Motor neuron (in vitro differentiated cells): ENCODE measurements at regions not wholly inside any gene's neighbourhood (a gene's known extent, or its start where the extent isn't known, plus 50 kb on each side); places are given as distances from the start of the nearest gene placed in this dataset.

ENCODE experiments used
- ATAC-seq, 8 experiments: fragments of 200-7000 bp; cut with Tn5 transposase; replicated peaks in 6 of 8; 2 replicates each; pipeline ENCODE4 v1.8.0; 2021; ENCODE audit warnings: mild to moderate bottlenecking in 8 of 8, moderate library complexity in 8 of 8
- H3K27ac ChIP-seq, 2 donors: fragments of 250-450 bp; sonication (Bioruptor Pico); 2 replicates each; pipeline ENCODE4 v1.9.0; 2021; ENCODE audit warnings: antibody characterized with exemption in 2 of 2, mild to moderate bottlenecking in 2 of 2, moderate library complexity in 1 of 2
- H3K4me1 ChIP-seq, 2 donors: fragments of 250-450 bp; sonication (Bioruptor Pico); replicated peaks in 1 of 2; 2 replicates each; pipeline ENCODE4 v1.6.1; 2021; ENCODE audit warnings: antibody characterized with exemption in 2 of 2, mild to moderate bottlenecking in 2 of 2, moderate library complexity in 1 of 2
- H3K4me3 ChIP-seq, 5 donors: fragments of 250-450 bp; sonication (Bioruptor Pico); 2 replicates each; pipeline ENCODE4 v1.9.0; 2021; ENCODE audit warnings: antibody characterized with exemption in 5 of 5, mild to moderate bottlenecking in 5 of 5, moderate library complexity in 4 of 5
- WGBS, 10 experiments: fragments of 450-650 bp; shearing (Covaris generic); methylation state at CpG; one replicate each; pipeline ENCODE4 v1.0.0; 2022; 5-methylcytosine and 5-hydroxymethylcytosine counted together
- in situ Hi-C, 9 experiments: fragments of 400-800 bp; cut with MboI; loops; one replicate each; pipeline ENCODE4 v1.15.0; 2021; ENCODE audit warnings: low sequenced_read_pairs in 9 of 9, low pct_unique_long_range_greater_than_20kb in 2 of 9; ENCODE audit not compliant: unreplicated experiment in 9 of 9

DNA sequence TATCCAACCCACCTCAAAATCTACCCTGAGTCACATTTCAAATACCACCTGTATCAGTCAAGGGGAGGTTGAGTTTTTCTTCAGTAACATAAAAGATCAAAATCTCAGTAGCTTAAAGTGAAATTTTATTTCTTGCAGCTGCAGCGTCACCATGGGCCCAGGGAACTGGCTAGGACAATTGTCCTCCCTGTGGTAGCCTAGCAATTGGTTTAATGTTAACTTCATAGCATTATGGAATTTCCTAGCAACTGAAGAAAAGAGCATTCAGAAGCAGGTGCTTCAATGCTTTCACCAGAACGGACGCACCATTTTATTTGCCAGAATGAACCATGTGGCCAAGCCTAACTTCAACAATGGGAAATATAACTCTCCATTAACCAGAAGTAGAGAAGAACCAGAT is 359.3 kb upstream of the TSHZ3 start:
- no peak overlapping the region for H3K4me3 ChIP-seq
- H3K4me1 ChIP-seq: peaks cover 4 to 14% of the 10 kb centered on the region in 2 donors
- ATAC-seq: peak in 3 of 8 experiments; percentile 42 to 93 (median 63)
- WGBS, 10 experiments: 10 to 52% (median 42%) methylated on average over 1 to 3 of the region's 3 CpGs; no CpG with 5 or more reads in 4 of the 10 experiments
- no peak overlapping the region for H3K27ac ChIP-seq
- in situ Hi-C loops: no loop called here

DNA sequence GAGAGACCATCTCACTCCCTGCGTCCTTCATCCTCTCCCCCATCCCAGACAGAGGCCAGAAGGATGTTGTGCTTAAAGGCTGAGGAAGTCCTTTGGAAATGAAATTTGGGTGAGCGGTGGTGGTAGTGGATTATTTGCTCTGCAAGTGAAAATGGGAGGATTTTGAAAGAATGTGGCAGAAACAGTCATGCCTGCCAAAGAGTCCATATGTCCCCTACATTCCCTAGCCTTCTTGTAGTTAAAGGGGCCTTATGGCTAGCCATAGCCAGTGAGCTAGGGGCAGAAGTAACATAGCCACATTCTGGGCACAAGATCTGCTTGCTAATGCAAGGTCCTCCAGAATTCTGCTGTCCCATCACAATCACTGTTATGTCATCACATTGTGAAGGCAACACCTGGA is 360.2 kb upstream of the TSHZ3 start:
- ATAC-seq: no peak
- 25 to 100% (median 79%) methylated on average over 1 to 2 of the region's 2 CpGs; no CpG with 5 or more reads in 3 of the 10 experiments for WGBS, 10 experiments
- H3K27ac ChIP-seq: no peak overlapping the region
- H3K4me3 ChIP-seq: no peak overlapping the region
- in situ Hi-C loops: no loop called here
- H3K4me1 ChIP-seq: peaks cover 4 to 14% of the 10 kb centered on the region in 2 donors

DNA sequence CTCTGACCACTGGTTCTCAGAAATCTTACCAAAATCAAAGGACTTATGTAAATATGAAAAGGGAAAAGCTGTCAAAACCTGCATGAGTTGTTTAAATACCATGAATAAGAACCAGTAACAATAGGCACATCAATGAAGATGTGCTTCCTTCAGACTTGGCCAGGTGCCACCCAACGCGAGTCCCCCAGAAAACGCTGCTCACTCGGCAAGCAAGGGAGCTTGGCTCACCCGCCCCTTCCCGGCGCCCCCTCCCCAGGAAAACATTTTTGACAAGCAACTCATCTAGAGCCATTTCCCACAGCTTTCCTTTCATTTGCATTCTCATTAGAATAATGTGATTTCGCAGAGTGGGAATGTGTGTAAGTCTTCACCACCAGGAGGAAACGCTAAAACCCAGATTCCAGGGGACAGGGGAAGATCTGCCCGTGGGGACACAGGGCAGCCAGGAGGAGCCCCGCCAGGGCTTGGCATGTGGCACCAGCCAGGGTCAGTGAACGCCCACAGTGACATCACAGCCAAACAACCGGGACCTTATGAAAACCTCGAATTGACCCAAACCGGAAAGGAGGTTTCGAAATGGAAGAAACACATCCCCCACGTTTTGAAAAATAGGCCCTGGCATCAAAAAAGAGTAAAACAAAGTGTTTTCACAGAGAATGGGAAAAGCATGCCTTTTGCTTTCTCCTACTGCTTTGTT is 366.2 kb upstream of the TSHZ3 start:
- in situ Hi-C loops: no loop called here
- H3K4me1 ChIP-seq: peaks cover 23 to 40% of the 10 kb centered on the region in 2 donors
- H3K27ac ChIP-seq: no peak overlapping the region
- no peak overlapping the region for H3K4me3 ChIP-seq
- ATAC-seq: peak in 1 of 8 experiments; percentile 43
- WGBS, 10 experiments: 22 to 86% (median 56%) methylated on average over 1 to 14 of the region's 17 CpGs; no CpG with 5 or more reads in 2 of the 10 experiments

DNA sequence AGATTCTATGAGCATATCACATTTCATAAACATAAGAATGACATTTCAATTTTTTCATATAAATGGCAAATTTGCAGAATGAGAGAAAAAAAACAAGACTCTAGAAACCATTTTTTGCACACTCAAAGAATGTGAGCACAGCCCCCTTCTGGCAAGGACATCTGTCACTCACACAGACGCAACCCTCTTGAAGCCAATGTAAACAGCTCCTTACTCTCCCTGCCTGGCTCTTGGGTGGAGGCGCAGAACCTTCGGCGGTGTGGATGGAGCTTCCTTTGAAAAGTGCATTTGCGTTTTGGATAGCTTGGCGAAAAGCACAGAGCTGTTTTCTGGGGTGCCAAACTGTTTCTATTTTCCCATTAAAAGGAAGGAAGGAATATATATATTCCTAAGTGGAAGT is 367.6 kb upstream of the TSHZ3 start:
- 49 to 92% (median 89%) methylated on average over 2 to 6 of the region's 6 CpGs for WGBS, 10 experiments
- Histone ChIP-seq H3K4me3 (no peak overlapping the region), H3K4me1 (peaks cover 23 to 47% of the 10 kb centered on the region in 2 donors), H3K27ac (no peak overlapping the region)
- peak in 1 of 8 experiments; percentile 26 for ATAC-seq
- in situ Hi-C loops: no loop called here

DNA sequence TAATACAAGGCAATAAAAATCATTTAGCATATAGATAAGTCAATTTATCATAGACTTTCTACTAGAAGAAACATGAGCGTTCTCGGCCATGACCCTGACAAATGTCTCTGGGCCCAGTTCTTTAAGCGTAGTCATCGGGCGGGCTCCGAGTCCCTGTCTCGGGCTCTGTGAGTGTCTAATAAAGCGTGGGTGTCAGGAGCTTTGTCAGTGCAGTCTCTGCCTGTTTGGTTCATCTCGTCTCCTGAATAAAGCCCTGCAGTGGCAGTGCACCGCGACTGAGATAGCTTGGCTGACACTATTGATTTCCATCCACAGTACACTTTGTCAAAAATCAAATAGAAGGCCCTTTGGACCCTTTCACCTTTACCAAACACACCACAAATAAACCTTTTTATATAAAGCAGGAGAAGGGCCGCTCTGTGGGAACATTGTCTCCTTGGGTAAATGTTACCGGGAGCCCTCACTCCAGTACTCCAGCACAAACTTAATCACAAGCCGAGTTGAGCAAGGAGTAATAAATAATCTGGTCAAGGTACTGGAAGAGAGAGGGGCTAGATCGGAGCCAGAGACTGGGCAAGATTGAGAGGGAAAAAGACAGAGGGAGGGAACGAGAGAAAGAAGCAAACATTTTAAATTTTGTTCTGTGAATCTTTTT is 368.2 kb upstream of the TSHZ3 start:
- ATAC-seq: peak in 5 of 8 experiments; percentile 76 to 85 (median 84)
- in situ Hi-C loops: no loop called here
- Histone ChIP-seq H3K4me1 (peaks cover 23 to 47% of the 10 kb centered on the region in 2 donors), H3K27ac (no peak overlapping the region), H3K4me3 (no peak overlapping the region)
- 42 to 69% (median 55%) methylated on average over 4 to 11 of the region's 16 CpGs for WGBS, 10 experiments

DNA sequence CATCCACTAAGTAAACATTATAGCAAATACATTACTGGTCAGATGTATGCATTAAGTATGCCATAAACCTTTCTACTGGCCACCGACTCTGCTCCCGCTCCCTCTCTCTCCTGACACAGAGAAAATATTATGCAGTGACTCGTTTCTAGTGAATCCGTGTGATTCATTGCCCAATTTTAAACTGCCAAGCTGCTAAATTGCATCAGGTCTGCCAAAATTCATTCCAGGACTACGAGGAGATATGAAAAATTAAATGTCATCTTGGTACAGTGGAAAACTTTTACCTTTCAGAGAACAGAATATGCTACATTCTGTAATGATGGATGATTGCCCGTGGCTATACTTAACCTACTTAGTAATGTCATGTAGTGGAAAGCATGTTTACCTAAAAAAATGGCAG is 368.8 kb upstream of the TSHZ3 start:
- Histone ChIP-seq H3K27ac (no peak overlapping the region), H3K4me1 (peaks cover 23 to 47% of the 10 kb centered on the region in 2 donors), H3K4me3 (no peak overlapping the region)
- in situ Hi-C loops: no loop called here
- ATAC-seq: peak in 5 of 8 experiments; percentile 47 to 66 (median 49)
- 0 to 77% (median 43%) methylated on average over 2 to 6 of the region's 6 CpGs; no CpG with 5 or more reads in 1 of the 10 experiments for WGBS, 10 experiments

DNA sequence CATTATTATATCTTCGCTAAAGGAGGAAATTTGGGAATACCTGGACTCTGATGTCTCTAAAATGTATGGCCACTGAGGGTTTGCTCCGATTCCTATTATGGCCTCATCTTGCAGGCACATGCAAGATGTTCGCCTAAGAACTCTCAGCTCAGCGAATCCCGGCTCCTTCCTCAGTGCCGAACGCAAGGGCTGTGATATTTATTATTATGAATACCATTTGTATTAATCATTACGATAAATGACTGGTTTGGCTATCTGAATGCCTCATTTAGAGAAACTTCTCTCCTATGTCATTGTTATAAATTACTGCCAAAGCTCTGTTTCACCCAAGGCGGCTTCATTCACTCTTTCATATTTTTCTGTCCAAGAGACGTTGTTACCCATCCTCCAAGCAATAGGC is 369.7 kb upstream of the TSHZ3 start:
- 20 to 100% (median 78%) methylated on average over 2 to 10 of the region's 10 CpGs; no CpG with 5 or more reads in 2 of the 10 experiments for WGBS, 10 experiments
- peak in 1 of 8 experiments; percentile 13 for ATAC-seq
- in situ Hi-C loops: no loop called here
- Histone ChIP-seq H3K4me1 (peaks cover 23 to 47% of the 10 kb centered on the region in 2 donors), H3K4me3 (no peak overlapping the region), H3K27ac (no peak overlapping the region)

DNA sequence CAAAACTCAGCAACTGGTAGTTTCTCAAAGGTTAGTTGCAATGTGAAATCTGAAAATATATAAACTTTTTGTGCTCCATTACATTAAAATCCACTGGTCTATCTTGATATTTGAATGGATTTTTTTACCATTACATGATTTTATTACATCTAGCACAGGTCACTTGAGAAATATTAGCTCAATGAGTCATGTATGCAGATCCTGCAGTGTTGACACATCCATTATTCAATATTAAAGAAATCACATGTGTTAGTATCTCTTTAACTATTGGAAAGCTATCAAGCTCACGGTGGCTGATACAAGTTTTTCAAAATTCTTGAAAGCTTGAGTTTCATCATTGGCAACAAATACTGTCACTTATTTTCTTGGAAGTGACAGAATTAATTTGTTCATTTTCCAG is 373.9 kb upstream of the TSHZ3 start:
- in situ Hi-C loops: no loop called here
- Histone ChIP-seq H3K27ac (no peak overlapping the region), H3K4me1 (peaks cover 14 to 37% of the 10 kb centered on the region in 2 donors), H3K4me3 (no peak overlapping the region)
- 0 to 91% (median 51%) methylated on average over 1 of the region's 1 CpG; no CpG with 5 or more reads in 2 of the 10 experiments for WGBS, 10 experiments
- ATAC-seq: peak in 1 of 8 experiments; percentile 37

DNA sequence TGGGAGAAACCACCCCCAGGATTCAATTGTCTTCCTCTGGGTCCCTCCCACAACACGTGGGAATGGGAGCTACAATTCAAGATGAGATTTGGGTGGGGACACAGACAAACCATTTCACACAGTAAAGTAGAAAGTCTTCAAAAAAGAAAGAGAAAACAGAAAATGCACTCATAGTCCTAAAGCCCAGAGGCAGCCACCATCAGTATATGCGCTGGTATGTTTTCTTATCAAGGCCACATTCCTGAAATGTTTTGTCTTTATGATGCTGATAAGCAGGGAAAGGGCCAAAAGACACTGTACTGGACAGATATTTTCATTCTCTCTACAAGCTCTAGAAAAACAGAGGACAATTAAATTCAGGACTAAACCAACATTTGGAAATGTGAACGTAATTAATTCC is 375.8 kb upstream of the TSHZ3 start:
- WGBS, 10 experiments: 20 to 87% (median 83%) methylated on average over 1 to 3 of the region's 3 CpGs; no CpG with 5 or more reads in 1 of the 10 experiments
- Histone ChIP-seq H3K4me3 (no peak overlapping the region), H3K4me1 (peaks cover 2 to 17% of the 10 kb centered on the region in 2 donors), H3K27ac (no peak overlapping the region)
- in situ Hi-C loops: no loop called here
- no peak for ATAC-seq

DNA sequence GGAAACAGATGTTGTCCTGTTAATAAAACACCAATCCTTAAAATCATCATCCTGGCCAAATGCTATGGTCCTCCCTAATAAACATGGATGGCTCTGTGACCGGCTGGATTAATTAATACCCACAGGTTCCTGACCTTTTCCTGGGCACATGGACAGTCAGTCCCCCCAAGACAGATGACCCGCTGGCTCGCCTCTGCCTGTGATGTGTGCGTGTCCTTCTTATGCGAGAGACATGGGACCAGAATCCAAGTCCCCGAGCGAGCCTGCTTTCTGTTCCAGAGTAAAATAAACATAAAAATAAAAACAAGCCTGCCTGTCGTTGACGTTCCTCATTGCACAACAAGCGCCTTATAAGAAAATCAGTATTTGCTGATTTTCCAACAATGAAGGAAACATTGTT is 378.3 kb upstream of the TSHZ3 start:
- ATAC-seq: no peak
- Histone ChIP-seq H3K4me1 (peaks cover 2 to 7% of the 10 kb centered on the region in 2 donors), H3K4me3 (no peak overlapping the region), H3K27ac (no peak overlapping the region)
- WGBS, 10 experiments: 47 to 86% (median 73%) methylated on average over 1 to 9 of the region's 10 CpGs; no CpG with 5 or more reads in 3 of the 10 experiments
- in situ Hi-C loops: no loop called here

DNA sequence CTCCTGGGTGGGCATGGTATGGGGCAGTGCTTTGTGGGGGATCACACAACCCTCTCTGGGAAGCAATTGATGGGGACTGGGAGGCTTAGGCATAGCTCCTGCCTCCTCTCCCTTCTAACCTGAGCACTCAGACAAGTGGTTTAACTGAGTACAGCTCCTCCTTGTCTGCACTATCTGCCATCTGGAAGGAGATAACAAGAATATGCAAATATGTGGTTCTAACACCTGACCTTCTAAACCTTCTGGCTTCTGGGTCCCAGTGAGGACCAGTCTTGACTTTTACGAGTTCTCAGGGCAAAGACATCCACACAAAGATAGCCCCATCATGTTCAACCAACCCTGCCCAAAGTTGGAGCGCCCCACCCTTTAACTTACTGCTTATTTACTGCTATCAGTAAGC is 381.0 kb upstream of the TSHZ3 start:
- Histone ChIP-seq H3K27ac (no peak overlapping the region), H3K4me3 (no peak overlapping the region), H3K4me1 (peaks cover 2 to 7% of the 10 kb centered on the region in 2 donors)
- in situ Hi-C loops: no loop called here
- whole genome bisulfite sequencing, 10 experiments: 0 to 92% (median 24%) methylated on average over 1 to 2 of the region's 2 CpGs; no CpG with 5 or more reads in 4 of the 10 experiments
- no peak for ATAC-seq

DNA sequence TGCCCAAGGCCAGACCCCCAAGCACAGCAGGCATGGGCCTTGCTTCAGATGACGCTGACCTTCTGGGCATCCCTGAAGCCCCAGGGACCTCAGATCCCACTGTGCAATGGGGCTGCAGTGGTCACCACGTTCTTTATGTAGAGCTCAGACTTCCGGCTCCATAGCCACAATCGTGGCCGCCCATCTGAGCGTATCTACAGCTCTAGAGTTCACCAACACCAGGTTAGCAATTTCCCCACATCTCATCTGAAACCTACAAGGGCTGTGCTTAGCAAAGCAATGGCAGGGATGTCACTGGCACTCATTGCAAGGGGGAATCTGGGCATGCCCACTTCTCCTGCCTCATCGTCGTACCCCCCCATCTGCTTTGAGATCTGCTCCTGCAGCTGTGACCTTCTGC is 384.4 kb upstream of the TSHZ3 start:
- in situ Hi-C loops: no loop called here
- H3K4me3 ChIP-seq: no peak overlapping the region
- WGBS, 10 experiments: 27 to 100% (median 89%) methylated on average over 1 to 7 of the region's 8 CpGs; no CpG with 5 or more reads in 3 of the 10 experiments
- H3K4me1 ChIP-seq: no peaks in the 10 kb centered on the region
- H3K27ac ChIP-seq: no peak overlapping the region
- ATAC-seq: no peak

DNA sequence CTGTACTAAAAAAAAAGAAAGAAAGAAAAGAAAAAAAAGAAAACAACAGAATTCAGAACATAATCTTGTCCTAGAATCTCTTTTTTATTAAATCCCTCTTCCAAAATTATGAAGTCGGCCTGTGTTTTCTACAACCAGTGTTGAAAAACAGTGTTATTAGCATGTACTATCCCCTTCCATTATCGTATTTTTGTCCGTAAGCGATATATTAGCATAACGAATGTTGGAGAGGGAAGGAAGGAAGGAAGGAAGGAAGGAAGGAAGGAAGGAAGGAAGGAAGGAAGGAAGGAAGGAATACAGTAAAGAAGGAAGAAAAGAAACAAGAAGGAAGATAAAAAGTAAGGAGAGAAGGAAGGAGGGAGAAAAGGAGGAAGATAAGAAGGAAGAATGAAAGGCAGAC is 393.0 kb upstream of the TSHZ3 start:
- WGBS, 10 experiments: 44 to 100% (median 73%) methylated on average over 1 to 5 of the region's 5 CpGs; no CpG with 5 or more reads in 3 of the 10 experiments
- in situ Hi-C loops: no loop called here
- ATAC-seq: no peak
- Histone ChIP-seq H3K4me3 (no peak overlapping the region), H3K27ac (no peak overlapping the region), H3K4me1 (no peaks in the 10 kb centered on the region)
